Nucleus accumbens (tissue), 56 donors: ENCODE measurements at regions not wholly inside any gene's neighbourhood (a gene's known extent, or its start where the extent isn't known, plus 50 kb on each side); places are given as distances from the start of the nearest gene placed in this dataset.

Experiments used
- DNase-seq, 56 donors: peaks; one replicate each; lab custom pipeline; 2025; lab: John Stamatoyannopoulos, UW

DNA sequence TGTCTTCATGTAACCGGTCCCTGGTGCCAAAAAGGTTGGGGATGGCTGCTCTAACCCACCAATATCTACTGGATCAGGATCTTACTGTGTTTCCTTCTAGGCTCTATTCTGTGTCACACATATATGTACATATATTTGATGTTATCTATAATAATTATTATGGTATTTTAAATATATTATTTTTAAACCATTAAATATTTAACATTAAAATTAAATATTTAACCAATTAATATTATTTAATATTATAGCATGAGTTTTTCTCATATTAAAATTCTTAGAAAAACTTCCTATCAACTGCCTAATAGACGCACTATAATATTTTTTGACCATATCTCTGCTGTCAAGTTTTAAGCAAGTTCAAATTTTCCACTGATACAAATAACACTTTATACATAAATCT lies 196.9 kb upstream of the PLET1 start:
- no peak for DNase-seq

DNA sequence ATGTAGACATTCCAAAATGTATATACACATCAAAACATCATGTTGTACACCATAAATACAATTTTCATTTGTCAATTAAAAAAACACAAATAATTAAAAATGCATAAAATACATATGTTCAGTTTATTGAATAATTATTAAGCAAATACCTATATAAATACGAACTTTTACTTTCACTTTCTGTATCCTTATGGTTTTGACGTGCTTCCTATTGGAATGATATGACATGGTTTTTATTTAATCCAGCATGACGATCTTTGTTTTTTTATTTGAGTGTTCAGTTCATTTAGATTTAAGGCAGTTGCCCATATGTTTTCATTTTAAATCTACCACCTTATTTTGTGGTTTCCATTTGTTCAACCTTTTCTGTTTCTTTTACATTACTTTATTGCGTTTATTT lies 198.3 kb upstream of the PLET1 start:
- no peak for DNase-seq

DNA sequence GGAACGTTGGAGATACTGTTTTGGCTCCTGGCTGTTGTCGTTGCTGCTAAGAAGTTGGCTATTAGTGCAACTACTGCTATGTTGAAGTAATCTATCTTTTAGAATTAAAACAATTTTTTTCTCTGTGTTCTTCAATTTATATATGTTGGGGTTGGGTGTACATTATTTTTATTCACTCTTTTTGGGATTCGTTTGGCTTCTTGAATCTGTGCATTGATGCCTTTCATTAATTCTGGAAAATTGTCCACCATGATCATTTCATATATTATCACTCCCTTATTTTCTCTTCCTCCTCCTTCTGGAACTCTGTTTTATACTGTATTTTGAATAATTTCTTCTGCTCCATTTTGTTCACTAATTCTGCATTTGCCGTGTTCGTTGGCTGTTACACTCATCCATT lies 199.5 kb upstream of the PLET1 start:
- no peak for DNase-seq

DNA sequence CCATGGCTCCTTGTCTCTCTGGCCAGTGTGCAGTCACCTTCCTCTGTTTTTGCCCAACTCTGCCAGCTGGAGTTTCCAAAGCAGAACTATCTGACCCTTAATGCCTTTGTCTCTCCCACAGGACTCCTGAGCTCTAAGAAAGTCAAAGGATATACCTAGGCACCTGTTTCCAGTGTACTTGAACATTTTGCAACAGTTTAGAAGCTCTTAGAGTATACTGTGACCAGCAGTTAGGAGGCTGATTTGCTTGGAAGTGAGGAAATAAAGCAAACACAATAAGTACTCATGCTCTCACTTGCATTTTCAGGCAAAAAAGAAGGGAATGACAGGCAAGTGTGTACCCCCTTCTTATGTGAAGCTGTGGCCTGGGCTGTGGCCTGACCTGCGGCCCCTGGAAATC lies 204.3 kb upstream of the PLET1 start:
- DNase-seq: no peak

DNA sequence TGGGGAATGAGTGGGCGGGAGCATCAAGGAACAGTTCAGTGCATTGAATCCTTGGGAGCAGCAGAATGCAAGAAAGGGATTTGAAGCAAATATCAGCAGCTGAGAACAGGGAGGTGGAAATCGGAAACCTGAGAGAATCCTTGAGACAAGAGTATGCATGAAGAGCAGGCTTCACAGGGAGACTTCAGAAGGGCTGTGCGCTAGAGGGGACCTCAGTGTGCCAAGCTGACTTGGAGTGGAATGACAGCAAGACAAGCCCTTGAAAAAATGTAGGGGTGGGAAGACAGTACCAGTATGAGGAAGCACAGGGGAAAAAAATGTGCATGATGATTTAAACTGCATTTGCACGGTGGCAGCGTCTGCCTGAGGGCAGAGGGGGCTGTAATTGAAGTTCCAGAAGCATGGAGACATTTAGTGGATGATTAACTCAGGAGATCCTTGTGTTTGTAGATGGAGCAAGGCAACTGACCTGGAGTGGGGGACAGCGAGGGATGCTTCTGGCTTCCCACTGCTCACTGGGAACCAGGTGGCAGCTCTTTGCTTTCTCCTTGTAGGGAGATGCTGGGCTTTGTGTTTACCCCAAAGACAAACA lies 204.9 kb upstream of the PLET1 start:
- DNase-seq: no peak

DNA sequence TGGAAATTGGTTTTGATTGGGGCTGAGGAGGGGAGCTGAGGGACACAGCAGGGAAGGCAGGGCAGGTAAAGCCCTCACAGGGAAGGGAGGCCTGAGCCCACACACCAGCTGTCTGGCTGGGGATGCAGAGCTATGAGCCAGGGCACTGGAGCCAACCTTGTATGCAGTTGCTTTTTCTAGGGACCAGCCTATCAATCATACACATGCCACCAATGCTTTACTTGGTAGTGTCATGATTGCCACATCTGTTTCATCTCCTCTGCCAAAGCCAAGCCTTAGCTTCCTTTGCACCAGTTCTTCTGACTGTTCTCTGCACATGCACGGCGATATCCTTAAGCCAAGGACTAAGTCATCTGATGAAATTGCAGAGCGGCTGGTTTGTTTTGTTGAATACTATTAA lies 207.1 kb upstream of the PLET1 start:
- DNase-seq: no peak

DNA sequence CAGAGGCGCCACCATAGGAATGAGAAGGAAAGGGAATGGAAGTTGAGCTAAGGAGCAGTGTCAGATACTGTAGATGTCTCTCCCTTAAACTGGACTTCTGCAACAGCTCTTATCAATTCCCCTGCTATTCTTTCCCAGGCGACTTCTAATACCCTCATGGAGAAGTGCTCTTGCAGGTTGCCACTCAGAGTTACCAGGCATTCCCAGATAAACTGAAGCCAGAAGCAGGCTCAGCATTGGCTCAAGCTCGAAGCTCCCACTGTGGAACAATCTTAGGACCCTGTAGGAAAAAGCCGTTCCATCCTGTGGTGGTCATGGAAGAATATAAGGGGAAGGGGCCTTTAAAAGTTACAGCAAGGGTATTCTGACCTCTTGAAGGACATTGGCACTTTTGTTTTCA lies 208.7 kb upstream of the PLET1 start:
- DNase-seq: no peak

DNA sequence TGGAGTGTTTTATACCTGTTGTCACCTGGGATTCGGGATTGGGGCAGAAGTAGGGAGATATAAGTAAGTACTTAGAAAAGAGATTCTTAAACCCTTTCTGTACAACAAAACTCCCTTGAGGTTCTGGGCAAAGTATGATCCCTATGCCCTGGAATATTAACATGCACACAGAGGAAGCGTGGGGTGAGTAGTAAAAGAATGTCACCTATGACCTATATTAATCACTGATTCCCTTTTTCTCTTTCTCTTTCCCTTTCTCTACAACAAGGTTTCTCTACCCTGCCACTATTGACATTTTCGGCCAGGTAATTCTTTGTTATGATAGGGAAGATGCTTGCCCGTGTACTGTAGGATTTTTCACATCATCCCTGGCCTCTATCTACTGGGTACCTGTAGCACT lies 209.7 kb upstream of the PLET1 start:
- DNase-seq: no peak

DNA sequence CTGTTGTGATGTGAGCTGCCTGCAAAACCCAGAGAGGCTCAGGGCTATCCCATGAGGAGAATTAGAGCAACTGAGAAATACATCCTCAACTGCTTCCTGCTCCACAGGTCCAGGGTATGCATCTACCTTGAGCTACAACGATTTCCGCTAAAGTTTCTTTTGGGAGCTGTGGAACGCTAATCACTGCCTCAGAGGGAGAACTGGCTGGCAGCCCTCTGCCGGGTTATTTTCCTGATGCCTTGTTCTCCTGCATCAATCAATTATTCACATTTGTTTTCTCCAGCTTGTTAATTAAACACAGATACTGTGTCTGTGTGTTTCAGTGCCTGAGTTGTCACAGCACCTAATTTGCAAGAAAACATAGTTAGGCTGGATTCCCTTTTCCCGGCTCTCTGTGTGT lies 211.1 kb upstream of the PLET1 start:
- DNase-seq: peak in 2 of 56 donors; percentile 9 to 25

DNA sequence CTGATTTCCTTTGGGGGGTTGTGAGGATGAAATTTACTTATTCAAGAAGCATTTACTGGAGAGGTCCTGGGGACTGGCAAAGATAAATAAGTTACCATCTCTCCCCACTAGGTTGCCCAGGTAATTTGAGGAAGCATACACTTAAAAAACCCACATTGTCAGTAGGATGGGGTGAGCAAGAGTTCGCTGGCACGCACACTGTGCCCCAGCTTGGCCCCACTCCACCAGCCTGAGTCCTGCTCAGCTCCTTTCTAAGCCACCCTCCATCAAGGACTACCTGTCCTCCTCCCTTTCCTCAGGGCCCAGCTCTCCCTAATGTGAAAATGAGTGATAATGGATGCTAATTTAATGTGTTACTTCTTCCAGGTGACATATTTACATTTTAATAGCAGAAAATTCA lies 216.5 kb upstream of the PLET1 start:
- DNase-seq: no peak

DNA sequence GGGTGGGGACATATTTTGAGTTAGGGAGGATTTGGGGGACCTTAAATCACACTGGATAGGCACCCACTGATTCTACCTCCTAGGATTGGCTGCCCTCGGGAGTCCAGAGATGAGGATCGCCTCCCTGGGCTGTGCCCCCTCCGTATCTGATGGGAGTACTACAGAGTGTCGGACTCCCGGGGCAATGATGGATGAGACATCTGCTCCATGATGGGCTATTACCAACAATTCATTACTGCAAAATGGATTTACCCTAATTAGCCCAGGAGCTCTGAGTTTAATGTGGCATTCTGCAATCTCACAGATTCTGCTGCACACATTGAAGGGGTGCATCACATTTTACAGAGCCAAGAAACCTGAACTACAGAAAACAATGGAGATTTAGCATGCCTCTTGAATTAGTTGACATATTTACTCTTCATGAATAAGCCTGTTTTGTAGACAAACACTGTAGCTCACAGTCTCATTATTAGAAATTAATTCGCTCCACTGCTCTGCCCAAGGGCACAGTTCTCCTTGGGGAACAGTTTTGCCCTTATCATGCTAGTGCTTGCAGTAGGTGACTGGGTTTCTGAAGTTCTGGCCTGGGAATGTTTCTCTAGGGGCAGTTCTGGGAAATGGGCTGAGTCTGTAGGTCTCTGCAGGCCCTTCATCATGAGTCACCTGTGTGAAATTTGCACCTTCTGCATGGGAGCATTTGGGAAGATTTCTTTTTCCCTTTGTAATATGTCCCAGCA lies 217.1 kb upstream of the PLET1 start:
- no peak for DNase-seq

DNA sequence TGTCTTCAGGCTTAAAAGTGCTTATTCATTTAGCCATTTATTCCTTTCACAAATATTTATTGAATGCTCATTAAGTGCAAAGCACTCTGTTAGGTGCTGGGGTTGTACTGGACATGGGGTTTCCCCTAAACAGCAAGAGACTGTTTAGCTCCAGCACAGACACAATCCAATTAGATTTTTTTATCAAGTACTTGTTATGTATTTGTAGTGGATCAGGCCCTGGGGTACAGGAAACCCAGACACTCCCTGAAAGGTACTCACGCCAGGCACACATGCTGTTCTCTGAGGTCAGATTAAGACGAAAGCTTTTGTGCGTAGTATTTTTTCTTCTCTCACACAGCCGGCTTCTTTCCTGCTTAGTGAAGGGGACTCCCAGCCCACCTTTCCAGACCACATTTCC lies 218.1 kb upstream of the PLET1 start:
- no peak for DNase-seq

DNA sequence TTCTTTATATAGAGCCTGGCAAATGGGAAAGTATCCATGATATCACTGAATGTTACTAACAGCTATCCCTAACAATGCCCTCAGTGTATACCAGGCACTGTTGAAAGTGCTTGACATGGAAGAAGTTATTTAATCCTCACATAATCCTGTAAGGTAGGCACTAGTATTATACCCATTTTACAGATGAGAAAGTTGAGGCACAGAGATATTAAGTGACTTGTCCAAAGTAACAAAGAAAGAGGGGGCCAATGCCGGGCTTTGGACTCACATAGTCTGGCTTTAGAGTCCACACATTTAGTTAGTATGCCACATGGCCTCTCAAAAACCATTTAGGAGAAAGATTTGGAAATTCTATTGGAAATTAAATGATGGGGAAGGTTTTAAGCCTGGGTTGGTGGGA lies 220.8 kb upstream of the PLET1 start:
- DNase-seq: no peak

DNA sequence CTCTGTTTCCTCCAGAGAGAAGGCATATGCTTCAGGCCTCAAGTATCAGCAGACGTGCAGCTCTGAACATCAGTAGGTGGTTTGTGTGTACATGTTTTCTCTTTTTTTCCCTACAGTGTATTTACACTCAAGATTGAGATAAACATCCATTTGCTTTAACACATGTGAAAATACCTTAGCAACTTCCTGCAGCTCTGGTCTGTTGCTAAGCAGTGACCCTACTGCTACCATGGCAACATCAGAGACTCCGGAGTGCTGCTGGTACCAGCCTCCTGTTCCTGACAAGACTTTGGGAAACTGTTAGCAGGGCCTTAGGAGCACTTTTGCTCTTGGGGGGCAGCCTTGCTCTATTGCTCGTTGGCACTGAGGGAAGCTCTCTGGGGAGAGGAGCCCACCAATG lies 221.2 kb upstream of the PLET1 start:
- peak in 4 of 56 donors; percentile 12 to 27 (median 24) for DNase-seq

DNA sequence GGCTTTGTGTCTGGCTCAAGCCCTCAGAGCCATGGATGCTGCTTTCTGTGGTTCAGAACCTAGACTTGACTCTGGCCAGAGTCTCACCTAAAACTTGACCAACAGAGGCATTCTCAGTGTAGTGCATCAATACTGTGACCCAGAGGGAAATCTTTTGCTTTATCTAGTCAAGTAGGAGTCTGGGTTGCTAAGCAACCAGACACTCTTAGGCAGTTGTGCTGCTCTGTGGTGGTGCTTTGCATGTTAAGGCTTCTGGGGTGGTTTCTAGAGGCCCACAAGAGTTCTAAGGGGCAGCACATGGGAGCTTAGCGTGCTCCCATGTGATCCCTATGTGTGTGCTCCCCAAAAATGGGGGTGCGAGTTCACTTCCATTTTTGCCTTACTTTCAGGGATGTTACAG lies 224.6 kb upstream of the PLET1 start:
- peak in 3 of 56 donors; percentile 17 to 22 (median 18) for DNase-seq

DNA sequence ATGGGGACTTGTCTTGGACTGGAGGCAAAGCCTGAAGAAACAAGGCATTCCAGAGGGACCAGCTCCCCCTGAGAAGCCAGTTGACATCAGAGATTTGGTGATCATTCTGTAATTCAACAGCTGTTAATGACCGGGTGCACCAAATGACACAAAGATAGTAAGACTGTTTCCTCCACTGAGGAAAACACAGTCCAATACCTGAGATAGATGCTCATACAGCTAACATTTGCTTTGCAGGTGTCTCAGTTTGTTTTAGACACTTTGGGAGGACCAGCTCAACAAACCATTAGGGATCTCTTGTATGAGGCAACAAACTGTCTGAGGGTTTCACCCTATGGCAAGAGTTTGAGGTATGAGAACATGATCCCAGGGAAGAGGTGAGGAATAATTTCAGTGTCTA lies 237.2 kb upstream of the PLET1 start:
- DNase-seq: no peak

DNA sequence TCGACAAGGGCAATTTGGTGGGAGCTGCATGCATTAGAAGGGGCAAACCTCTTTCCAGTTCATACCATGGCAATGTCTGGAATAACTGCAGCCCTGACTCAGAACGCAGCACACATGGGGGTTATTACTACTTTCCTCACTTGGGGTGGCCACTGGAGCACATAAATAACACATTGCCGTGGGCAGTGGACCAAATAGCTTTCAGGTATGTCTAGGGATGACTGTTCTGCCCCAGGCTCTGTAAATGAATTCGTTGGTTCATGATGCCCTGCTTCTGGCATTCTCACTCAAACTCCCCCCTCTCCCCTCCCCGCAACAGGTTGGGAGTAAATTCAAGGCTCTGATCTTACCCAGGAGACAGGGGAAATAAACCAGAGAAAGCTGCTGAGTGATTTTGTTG lies 238.0 kb upstream of the PLET1 start:
- no peak for DNase-seq

DNA sequence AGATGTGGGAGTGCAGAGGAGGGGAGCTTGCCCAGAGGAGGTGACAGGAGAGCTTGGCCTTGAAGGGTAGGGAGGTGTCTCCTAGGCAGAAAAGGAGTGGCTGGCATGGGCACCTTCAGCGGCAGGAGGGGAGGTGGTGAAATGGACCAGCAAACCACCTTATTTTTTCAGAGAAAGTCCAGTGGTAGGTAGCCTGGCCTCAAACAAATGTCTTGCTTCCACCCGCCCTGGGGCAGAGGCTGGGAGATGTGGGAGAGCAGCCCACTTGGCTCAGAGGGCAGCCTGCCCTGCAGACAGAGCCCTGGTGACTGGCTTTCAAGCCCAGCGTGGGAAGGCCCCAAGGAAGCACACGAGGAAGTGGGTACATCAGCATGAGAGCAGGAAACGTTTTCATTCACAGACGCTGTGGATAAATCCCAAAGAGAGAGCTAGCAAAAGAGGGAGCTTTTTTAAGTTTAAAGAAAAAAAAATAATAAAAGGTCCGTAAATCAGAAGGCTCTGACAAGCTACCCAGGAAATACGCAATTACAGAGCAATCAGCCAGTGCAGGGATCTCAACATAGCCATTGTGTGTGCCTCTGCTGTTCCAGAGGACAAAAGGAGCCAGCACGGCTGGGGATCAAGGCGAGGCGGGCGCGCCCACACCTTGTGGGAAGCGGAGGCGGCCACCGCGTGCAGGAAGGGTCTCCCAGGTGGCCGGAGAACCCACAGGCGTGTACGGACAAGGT lies 238.7 kb upstream of the PLET1 start:
- peak in 1 of 56 donors; percentile 23 for DNase-seq

DNA sequence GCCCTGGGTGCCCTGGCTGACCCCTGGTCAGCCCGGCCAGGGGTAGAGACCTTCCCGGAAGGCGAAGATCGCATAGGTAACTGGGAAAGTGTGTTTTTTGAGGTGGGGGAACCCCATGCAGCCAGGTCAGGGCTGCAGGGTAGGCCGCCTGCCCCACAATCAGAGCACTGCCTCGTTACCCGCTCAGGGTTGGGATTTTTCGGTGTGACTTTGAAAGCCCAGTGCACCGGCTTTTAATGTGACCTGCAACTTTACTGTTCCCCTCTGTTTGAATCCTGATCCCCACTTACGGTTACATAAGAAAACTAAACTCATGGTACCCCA lies 239.2 kb upstream of the PLET1 start:
- no peak for DNase-seq

DNA sequence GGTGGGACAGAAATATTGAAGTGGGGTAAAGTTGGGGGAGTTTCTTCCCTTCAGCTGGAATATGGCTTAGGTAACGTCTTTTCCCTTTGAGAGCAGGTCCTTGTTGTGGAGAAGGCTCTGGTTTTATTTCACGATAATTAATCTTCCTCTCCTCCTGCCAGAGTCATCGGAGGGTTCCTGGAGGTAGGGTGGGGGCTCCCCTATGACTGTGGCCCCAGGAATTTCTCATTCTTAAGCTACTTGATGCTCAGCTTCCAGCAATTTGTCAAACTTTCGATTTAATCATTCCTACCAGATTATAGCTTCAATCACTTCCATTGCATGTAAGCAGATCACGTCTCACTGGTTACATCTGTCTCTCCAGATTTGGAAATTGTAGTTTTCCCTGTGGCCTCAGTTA lies 242.8 kb upstream of the PLET1 start:
- DNase-seq: no peak

DNA sequence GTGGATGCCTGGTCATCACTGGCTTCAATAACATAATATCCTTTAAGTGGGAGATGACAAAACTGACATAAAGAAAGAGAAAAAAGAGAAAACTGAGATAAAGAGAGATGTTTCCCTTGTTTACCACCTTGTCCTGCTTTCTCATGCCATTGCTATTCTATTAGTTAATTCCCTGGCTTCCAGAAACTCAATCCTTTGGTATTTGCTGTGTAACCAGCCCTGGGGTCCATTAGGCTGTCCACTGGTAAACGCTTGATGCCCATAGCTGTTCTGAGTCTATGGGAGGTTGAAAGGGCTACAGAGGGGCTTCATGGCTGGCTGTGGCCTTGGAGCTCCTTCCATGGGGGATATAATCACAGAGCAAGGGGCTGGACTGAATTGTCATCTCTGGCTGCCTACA lies 243.4 kb upstream of the PLET1 start:
- no peak for DNase-seq

DNA sequence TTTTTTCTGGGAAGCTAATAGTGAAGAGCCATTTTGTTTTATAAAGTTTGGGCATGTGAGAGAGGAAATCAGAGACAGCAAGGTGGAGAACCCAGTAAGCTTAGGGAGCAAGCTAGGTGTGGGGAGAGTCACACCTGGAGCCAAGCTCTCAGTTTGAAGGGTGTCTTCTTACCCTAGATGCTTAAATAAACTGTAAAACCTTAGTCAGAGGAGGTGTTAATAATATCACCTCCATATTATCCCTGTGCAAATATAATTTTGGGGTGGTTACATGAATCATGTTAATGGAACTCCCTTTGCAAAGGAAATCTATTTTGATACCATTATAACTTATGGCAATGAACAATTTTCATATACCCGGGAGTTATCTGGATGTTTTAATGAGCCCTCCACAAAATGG lies 246.2 kb upstream of the PLET1 start:
- DNase-seq: no peak
